DND-41 (cell line): ENCODE measurements at regions not wholly inside any gene's neighbourhood (a gene's known extent, or its start where the extent isn't known, plus 50 kb on each side); places are given as distances from the start of the nearest gene placed in this dataset.

Experiments used
- ATAC-seq: fragments of 200-7000 bp; cut with Tn5 transposase; 3 replicates; pipeline ENCODE4 v1.9.1; 2021; ENCODE audit warnings: low read depth; ENCODE audit not compliant: insufficient read depth
- DNase-seq: peaks from one replicate; pipeline ENCODE4 v3.0.0-alpha.2; 2020
- H2AFZ ChIP-seq: 2 replicates; pipeline ENCODE4 v1.6.0; 2012; ENCODE audit warnings: low read depth, low read length
- H3K27ac ChIP-seq: 2 replicates; pipeline ENCODE4 v1.5.1; 2012; ENCODE audit warnings: low read length, inconsistent platforms
- H3K27me3 ChIP-seq: fragments of 200-600 bp; sonication (generic); 2 replicates; pipeline ENCODE4 v1.6.0; 2012; ENCODE audit warnings: low read length, mild to moderate bottlenecking, inconsistent platforms; ENCODE audit not compliant: insufficient read depth, poor library complexity
- H3K36me3 ChIP-seq: 2 replicates; pipeline ENCODE4 v1.5.1; 2012; ENCODE audit warnings: low read length, inconsistent platforms; ENCODE audit not compliant: insufficient read depth
- H3K4me1 ChIP-seq: 2 replicates; pipeline ENCODE4 v1.5.1; 2012; ENCODE audit warnings: mild to moderate bottlenecking, low read length; ENCODE audit not compliant: insufficient read depth
- H3K4me2 ChIP-seq: 2 replicates; pipeline ENCODE4 v1.6.0; 2012; ENCODE audit warnings: mild to moderate bottlenecking, moderate library complexity, low read length, inconsistent platforms; ENCODE audit not compliant: insufficient read depth
- H3K4me3 ChIP-seq, 2 experiments: fragments of 200-600 bp in 1 of 2; shearing (Covaris generic) in 1 of 2; 2 replicates each; pipeline ENCODE4 v1.5.1; 2012 to 2016; ENCODE audit warnings: inconsistent platforms in 2 of 2, low read length in 2 of 2, mild to moderate bottlenecking in 2 of 2, low read depth in 1 of 2, moderate library complexity in 1 of 2
- H3K79me2 ChIP-seq: 2 replicates; pipeline ENCODE4 v1.6.0; 2012; ENCODE audit warnings: low read length, inconsistent platforms; ENCODE audit not compliant: insufficient read depth
- H3K9ac ChIP-seq: 2 replicates; pipeline ENCODE4 v1.6.0; 2012; ENCODE audit warnings: low read depth, mild to moderate bottlenecking, inconsistent platforms, low read length, moderate library complexity
- H3K9me3 ChIP-seq: 2 replicates; pipeline ENCODE4 v1.5.1; 2012; ENCODE audit warnings: low read length, moderate library complexity, mild to moderate bottlenecking, inconsistent platforms; ENCODE audit not compliant: insufficient read depth, severe bottlenecking
- H4K20me1 ChIP-seq: 2 replicates; pipeline ENCODE4 v1.6.0; 2012; ENCODE audit warnings: low read length; ENCODE audit not compliant: insufficient read depth
- EZH2 ChIP-seq: IDR thresholded peaks from 3 replicates; pipeline ENCODE4 v1.6.1; 2012; ENCODE audit warnings: borderline replicate concordance, low read depth, mild to moderate bottlenecking, moderate library complexity, low read length, inconsistent platforms; ENCODE audit not compliant: severe bottlenecking
- TF ChIP-seq, protein P1 (sequence below): IDR thresholded peaks from 2 replicates; pipeline ENCODE4 v1.5.1; 2012; ENCODE audit warnings: borderline replicate concordance, low read length, moderate library complexity, mild to moderate bottlenecking; ENCODE audit not compliant: poor library complexity, severe bottlenecking; ENCODE audit errors: extremely low read depth

DNA sequence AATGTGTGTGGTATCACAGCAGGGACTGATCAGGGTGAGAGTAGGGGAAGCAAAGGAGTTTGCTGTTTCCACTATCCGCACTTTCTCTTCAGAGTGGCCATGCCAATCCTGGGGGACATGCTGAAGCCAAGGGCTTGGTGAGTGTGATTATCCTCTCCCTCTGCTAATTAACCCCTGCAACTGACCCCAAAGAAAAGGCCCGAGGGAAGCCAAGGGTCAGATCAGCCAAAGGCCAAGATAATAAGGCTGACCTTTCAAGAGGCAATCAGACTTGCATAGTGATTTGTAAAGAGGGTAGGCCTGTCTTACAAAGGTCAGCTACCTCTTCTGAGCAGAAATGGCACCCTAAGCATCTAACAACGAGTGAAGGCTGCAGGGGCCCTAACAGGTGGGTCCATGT, 420.5 kb upstream of the CPEB2 start:
- H3K27me3 ChIP-seq: no peaks in the 10 kb centered on the region
- no peak for TF ChIP-seq EZH2
- TF ChIP-seq, protein P1, sequence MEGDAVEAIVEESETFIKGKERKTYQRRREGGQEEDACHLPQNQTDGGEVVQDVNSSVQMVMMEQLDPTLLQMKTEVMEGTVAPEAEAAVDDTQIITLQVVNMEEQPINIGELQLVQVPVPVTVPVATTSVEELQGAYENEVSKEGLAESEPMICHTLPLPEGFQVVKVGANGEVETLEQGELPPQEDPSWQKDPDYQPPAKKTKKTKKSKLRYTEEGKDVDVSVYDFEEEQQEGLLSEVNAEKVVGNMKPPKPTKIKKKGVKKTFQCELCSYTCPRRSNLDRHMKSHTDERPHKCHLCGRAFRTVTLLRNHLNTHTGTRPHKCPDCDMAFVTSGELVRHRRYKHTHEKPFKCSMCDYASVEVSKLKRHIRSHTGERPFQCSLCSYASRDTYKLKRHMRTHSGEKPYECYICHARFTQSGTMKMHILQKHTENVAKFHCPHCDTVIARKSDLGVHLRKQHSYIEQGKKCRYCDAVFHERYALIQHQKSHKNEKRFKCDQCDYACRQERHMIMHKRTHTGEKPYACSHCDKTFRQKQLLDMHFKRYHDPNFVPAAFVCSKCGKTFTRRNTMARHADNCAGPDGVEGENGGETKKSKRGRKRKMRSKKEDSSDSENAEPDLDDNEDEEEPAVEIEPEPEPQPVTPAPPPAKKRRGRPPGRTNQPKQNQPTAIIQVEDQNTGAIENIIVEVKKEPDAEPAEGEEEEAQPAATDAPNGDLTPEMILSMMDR: no peak
- no peak overlapping the region for H2AFZ ChIP-seq
- H3K4me2 ChIP-seq: no peak overlapping the region
- no peaks in the 10 kb centered on the region for H3K79me2 ChIP-seq
- no peaks in the 10 kb centered on the region for H3K9me3 ChIP-seq
- no peaks in the 10 kb centered on the region for H3K4me1 ChIP-seq
- no peak overlapping the region for H3K9ac ChIP-seq
- no peak overlapping the region for H3K27ac ChIP-seq
- ATAC-seq (no peak), DNase-seq (no peak)
- no peaks in the 10 kb centered on the region for H4K20me1 ChIP-seq
- no peak overlapping the region for H3K4me3 ChIP-seq
- H3K36me3 ChIP-seq: no peaks in the 10 kb centered on the region

DNA sequence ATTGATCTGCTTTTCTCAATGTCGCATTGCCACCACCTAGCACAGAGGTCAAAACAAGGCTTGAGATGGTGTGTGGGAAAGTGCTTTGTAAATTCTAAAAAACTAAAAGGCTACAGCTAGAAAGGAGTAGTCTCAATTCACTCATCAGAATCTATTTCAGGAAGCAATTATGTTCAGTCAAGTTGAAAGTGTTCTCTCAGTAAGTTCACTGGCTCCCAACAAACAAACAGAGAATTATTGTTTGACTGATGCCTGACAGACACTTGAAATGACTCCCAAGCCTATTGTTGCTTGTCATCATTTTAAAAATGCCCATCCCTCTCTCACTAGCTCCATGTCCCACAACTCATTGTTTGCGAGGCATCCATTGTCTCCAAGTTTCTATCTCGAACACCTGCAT, 419.6 kb upstream of the CPEB2 start:
- H2AFZ ChIP-seq: no peak overlapping the region
- H3K4me3 ChIP-seq: no peak overlapping the region
- no peak overlapping the region for H3K4me2 ChIP-seq
- no peaks in the 10 kb centered on the region for H3K36me3 ChIP-seq
- no peak for TF ChIP-seq EZH2
- TF ChIP-seq, protein P1: no peak
- no peak overlapping the region for H3K27ac ChIP-seq
- no peaks in the 10 kb centered on the region for H3K9me3 ChIP-seq
- no peaks in the 10 kb centered on the region for H3K27me3 ChIP-seq
- no peak overlapping the region for H3K9ac ChIP-seq
- no peaks in the 10 kb centered on the region for H4K20me1 ChIP-seq
- no peaks in the 10 kb centered on the region for H3K79me2 ChIP-seq
- no peak for DNase-seq
- no peak for ATAC-seq
- H3K4me1 ChIP-seq: no peaks in the 10 kb centered on the region

DNA sequence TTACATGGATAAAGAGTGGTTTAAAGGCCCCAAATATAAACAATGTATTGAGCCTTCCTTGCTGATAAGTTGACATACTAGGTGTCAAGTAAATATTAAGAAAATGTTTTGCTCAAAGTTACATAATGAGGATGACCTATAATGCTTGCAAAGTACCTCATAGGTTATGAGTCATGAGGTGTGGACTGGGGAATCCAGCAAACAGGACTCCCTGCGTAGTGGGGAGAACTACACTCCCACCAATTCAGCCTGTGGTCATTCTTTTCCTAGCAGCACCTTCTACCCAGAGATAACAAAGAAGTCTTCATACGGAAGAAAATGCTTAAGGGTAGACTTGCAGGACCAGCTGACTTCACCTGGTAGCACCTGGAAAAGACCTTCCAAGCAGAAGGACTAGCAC, 418.9 kb upstream of the CPEB2 start:
- H4K20me1 ChIP-seq: no peaks in the 10 kb centered on the region
- H3K36me3 ChIP-seq: no peaks in the 10 kb centered on the region
- no peak overlapping the region for H2AFZ ChIP-seq
- H3K9ac ChIP-seq: no peak overlapping the region
- no peaks in the 10 kb centered on the region for H3K79me2 ChIP-seq
- H3K27ac ChIP-seq: no peak overlapping the region
- ATAC-seq (no peak), DNase-seq (no peak)
- H3K27me3 ChIP-seq: no peaks in the 10 kb centered on the region
- TF ChIP-seq, protein P1: no peak
- TF ChIP-seq EZH2: no peak
- H3K9me3 ChIP-seq: no peaks in the 10 kb centered on the region
- no peaks in the 10 kb centered on the region for H3K4me1 ChIP-seq
- no peak overlapping the region for H3K4me2 ChIP-seq
- H3K4me3 ChIP-seq: no peak overlapping the region

DNA sequence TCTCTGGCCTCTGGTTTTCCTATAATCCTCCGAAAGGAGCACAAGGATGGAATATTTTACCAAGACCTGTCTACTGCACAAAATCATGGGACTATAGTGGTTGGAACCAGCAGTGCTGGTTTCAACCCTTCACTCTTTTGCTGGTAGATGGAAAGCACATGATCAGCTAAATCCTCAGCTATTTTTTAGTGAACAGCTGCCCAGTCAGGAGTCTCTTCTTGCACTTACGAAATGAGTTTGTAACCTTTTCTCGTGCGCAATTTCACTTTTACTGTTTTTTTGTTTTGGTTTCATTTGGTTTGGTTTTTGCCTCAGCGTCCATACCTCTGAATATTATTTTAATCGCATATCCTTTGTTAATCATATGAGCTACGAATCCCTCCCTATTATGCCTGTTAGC, 418.5 kb upstream of the CPEB2 start:
- TF ChIP-seq, protein P1: no peak
- no peak for TF ChIP-seq EZH2
- no peak overlapping the region for H3K4me2 ChIP-seq

More for the DNA sequence above, 418.5 kb upstream of the CPEB2 start:
- ATAC-seq (no peak), DNase-seq (no peak)
- no peaks in the 10 kb centered on the region for H3K9me3 ChIP-seq
- no peaks in the 10 kb centered on the region for H3K4me1 ChIP-seq
- H2AFZ ChIP-seq: no peak overlapping the region
- H3K27me3 ChIP-seq: no peaks in the 10 kb centered on the region
- no peaks in the 10 kb centered on the region for H3K79me2 ChIP-seq
- no peak overlapping the region for H3K4me3 ChIP-seq
- H3K27ac ChIP-seq: no peak overlapping the region
- H3K9ac ChIP-seq: no peak overlapping the region
- no peaks in the 10 kb centered on the region for H4K20me1 ChIP-seq
- no peaks in the 10 kb centered on the region for H3K36me3 ChIP-seq
